ENCODE measurements at regions not wholly inside any gene's neighbourhood (a gene's known extent, or its start where the extent isn't known, plus 50 kb on each side); places are given as distances from the start of the nearest gene placed in this dataset.

DNA sequence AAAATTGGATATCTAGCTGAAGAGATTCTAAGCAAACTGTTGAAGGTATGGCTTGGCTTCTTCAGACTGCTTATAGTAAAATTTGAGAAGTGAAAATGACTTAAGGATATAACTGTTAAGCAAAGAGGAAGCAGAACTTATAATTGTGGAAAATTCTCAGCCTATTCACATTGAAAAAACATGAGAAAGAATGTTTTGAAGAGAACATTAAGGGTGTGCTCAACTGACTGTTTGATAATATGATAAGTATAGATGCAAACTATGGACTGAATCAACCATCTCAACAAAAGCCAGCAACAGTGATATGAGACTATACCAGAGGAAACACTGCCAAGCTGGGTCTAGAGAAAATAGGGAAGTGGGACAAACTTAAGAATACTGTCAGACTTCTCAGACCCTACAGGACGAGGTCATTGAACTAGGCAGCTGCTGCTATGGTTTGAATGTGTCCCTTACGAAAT, 133.1 kb upstream of the PPP1R3A start:
- Histone ChIP-seq H3K9me2 (ENCODE audit: insufficient read depth) (no peaks in the 10 kb centered on the region), H3K36me3 (ENCODE audit: control insufficient read depth in 1 of 2, insufficient read depth in 2 of 2, low read length in 2 of 2) (no peaks in the 10 kb centered on the region), H3K9ac (ENCODE audit: low read length) (no peak overlapping the region), H3K27me3 (ENCODE audit: insufficient read depth, low read length) (no peaks in the 10 kb centered on the region), H3K27ac (ENCODE audit: low read depth, low read length) (no peak overlapping the region), H4K20me1 (ENCODE audit: insufficient read depth) (no peaks in the 10 kb centered on the region), H2AFZ (ENCODE audit: low read depth, low read length, poor library complexity, severe bottlenecking) (no peak overlapping the region), H3K4me1 (ENCODE audit: control insufficient read depth in 1 of 2, insufficient read depth in 2 of 2, low read length in 2 of 2) (peaks cover 0 to 15% of the 10 kb centered on the region in 2 experiments; a peak in 2 of 4 replicates), H3K4me3 (replicated peaks in 1 of 2; ENCODE audit: low read depth in 1 of 2, low read length in 2 of 2) (no peak overlapping the region), H3K9me3 (ENCODE audit: control insufficient read depth in 1 of 2, insufficient read depth in 1 of 2, low read depth in 1 of 2, low read length in 2 of 2) (no peaks in the 10 kb centered on the region), H3K79me2 (ENCODE audit: insufficient read depth, low read length) (no peaks in the 10 kb centered on the region), H3K4me2 (ENCODE audit: low read length) (no peak overlapping the region)
- ATAC-seq (no peak), DNase-seq (ENCODE audit: low read depth, low spot score) (no peak)
- POLR2A ChIA-PET, result no interaction called here
- RAD21 ChIA-PET (ENCODE audit: low non-redundant PET in 1 of 2, low total read pairs in 2 of 2, uncharacterized antibody in 2 of 2, unreplicated experiment in 2 of 2), result no interaction called here
- no TSS peak for BruUV-seq (replicated peaks)
- TF ChIP-seq YY1 (IDR thresholded peaks at IDR 0.05; ENCODE audit: extremely low read depth, insufficient replicate concordance, low read depth, low read length), result no peak
- no peak for TF ChIP-seq POLR2AphosphoS5 (IDR thresholded peaks at IDR 0.05; ENCODE audit: low read depth, low read length)
- no peak for TF ChIP-seq ZNF274 (IDR thresholded peaks at IDR 0.05; ENCODE audit: low read depth, low read length)
- no peak for TF ChIP-seq CBX3 (IDR thresholded peaks at IDR 0.05; ENCODE audit: low read depth)
- no peak for TF ChIP-seq ELF1 (IDR thresholded peaks at IDR 0.05; ENCODE audit: borderline replicate concordance, low read depth)
- TF ChIP-seq EZH2 (IDR thresholded peaks at IDR 0.05), result no peak
- CTCF ChIA-PET, result no interaction called here
- intact Hi-C loops (cut with micrococcal nuclease), result no loop called here

DNA sequence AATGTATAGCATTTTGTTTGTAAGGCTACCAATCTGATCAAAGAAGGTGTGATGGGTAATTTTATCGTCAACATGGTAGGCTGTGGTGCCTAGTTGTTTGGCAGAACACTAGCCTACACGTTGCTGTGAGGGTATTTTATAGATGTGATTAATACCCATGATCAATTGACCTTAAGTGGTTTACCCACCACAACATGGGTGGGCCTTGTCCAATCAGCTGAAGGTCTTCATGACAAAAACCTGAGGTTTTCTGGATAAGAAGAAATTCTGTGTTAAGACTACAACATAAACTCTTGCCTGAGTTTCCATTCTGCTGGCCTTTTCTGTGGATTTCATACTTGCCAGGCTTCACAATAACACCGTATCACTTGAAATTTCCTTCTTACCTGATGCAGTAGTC, 131.8 kb upstream of the PPP1R3A start:
- no peaks in the 10 kb centered on the region for H3K79me2 ChIP-seq (ENCODE audit: insufficient read depth, low read length)
- TF ChIP-seq TCF7L2 (IDR thresholded peaks at IDR 0.05; ENCODE audit: borderline replicate concordance, extremely low read depth, insufficient read depth, insufficient read length) (no peak), ELF1 (IDR thresholded peaks at IDR 0.05; ENCODE audit: borderline replicate concordance, low read depth) (no peak), SRF (IDR thresholded peaks at IDR 0.05; ENCODE audit: low read depth) (no peak), CBX3 (IDR thresholded peaks at IDR 0.05; ENCODE audit: low read depth) (no peak), CEBPB (IDR thresholded peaks at IDR 0.05; ENCODE audit: low read depth) (no peak), EZH2 (IDR thresholded peaks at IDR 0.05) (no peak), YY1 (IDR thresholded peaks at IDR 0.05; ENCODE audit: extremely low read depth, insufficient replicate concordance, low read depth, low read length) (no peak), RAD21 (IDR thresholded peaks at IDR 0.05; ENCODE audit: low read depth) (no peak), FOSL1 (IDR thresholded peaks at IDR 0.05; ENCODE audit: low read depth) (no peak), SIN3A (IDR thresholded peaks at IDR 0.05; ENCODE audit: low read depth) (no peak), SP1 (IDR thresholded peaks at IDR 0.05; ENCODE audit: low read depth) (no peak)
- TF ChIP-seq, protein P1, sequence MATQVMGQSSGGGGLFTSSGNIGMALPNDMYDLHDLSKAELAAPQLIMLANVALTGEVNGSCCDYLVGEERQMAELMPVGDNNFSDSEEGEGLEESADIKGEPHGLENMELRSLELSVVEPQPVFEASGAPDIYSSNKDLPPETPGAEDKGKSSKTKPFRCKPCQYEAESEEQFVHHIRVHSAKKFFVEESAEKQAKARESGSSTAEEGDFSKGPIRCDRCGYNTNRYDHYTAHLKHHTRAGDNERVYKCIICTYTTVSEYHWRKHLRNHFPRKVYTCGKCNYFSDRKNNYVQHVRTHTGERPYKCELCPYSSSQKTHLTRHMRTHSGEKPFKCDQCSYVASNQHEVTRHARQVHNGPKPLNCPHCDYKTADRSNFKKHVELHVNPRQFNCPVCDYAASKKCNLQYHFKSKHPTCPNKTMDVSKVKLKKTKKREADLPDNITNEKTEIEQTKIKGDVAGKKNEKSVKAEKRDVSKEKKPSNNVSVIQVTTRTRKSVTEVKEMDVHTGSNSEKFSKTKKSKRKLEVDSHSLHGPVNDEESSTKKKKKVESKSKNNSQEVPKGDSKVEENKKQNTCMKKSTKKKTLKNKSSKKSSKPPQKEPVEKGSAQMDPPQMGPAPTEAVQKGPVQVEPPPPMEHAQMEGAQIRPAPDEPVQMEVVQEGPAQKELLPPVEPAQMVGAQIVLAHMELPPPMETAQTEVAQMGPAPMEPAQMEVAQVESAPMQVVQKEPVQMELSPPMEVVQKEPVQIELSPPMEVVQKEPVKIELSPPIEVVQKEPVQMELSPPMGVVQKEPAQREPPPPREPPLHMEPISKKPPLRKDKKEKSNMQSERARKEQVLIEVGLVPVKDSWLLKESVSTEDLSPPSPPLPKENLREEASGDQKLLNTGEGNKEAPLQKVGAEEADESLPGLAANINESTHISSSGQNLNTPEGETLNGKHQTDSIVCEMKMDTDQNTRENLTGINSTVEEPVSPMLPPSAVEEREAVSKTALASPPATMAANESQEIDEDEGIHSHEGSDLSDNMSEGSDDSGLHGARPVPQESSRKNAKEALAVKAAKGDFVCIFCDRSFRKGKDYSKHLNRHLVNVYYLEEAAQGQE (IDR thresholded peaks at IDR 0.05; ENCODE audit: low read depth), result no peak
- TF ChIP-seq, protein P2, sequence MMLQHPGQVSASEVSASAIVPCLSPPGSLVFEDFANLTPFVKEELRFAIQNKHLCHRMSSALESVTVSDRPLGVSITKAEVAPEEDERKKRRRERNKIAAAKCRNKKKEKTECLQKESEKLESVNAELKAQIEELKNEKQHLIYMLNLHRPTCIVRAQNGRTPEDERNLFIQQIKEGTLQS (IDR thresholded peaks at IDR 0.05), result no peak
- TF ChIP-seq, protein P3, sequence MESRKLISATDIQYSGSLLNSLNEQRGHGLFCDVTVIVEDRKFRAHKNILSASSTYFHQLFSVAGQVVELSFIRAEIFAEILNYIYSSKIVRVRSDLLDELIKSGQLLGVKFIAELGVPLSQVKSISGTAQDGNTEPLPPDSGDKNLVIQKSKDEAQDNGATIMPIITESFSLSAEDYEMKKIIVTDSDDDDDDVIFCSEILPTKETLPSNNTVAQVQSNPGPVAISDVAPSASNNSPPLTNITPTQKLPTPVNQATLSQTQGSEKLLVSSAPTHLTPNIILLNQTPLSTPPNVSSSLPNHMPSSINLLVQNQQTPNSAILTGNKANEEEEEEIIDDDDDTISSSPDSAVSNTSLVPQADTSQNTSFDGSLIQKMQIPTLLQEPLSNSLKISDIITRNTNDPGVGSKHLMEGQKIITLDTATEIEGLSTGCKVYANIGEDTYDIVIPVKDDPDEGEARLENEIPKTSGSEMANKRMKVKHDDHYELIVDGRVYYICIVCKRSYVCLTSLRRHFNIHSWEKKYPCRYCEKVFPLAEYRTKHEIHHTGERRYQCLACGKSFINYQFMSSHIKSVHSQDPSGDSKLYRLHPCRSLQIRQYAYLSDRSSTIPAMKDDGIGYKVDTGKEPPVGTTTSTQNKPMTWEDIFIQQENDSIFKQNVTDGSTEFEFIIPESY (IDR thresholded peaks at IDR 0.05; ENCODE audit: extremely low read depth, insufficient replicate concordance, low read length), result no peak

More for the DNA sequence above, 131.8 kb upstream of the PPP1R3A start:
- no peaks in the 10 kb centered on the region for H3K36me3 ChIP-seq (ENCODE audit: control insufficient read depth in 1 of 2, insufficient read depth in 2 of 2, low read length in 2 of 2)
- CTCF ChIA-PET, result no interaction called here
- DNase-seq (ENCODE audit: low read depth, low spot score) (no peak), ATAC-seq (no peak)
- intact Hi-C loops (cut with micrococcal nuclease), result no loop called here
- no peak overlapping the region for H3K4me2 ChIP-seq (ENCODE audit: low read length)
- no peaks in the 10 kb centered on the region for H3K9me2 ChIP-seq (ENCODE audit: insufficient read depth)
- no TSS peak for BruUV-seq (replicated peaks)
- no peak overlapping the region for H3K27ac ChIP-seq (ENCODE audit: low read depth, low read length)
- no peaks in the 10 kb centered on the region for H3K27me3 ChIP-seq (ENCODE audit: insufficient read depth, low read length)
- no peaks in the 10 kb centered on the region for H4K20me1 ChIP-seq (ENCODE audit: insufficient read depth)
- H3K4me3 ChIP-seq (replicated peaks in 1 of 2; ENCODE audit: low read depth in 1 of 2, low read length in 2 of 2), result no peak overlapping the region
- no peak overlapping the region for H3K9ac ChIP-seq (ENCODE audit: low read length)
- POLR2A ChIA-PET, result no interaction called here
- RAD21 ChIA-PET (ENCODE audit: low non-redundant PET in 1 of 2, low total read pairs in 2 of 2, uncharacterized antibody in 2 of 2, unreplicated experiment in 2 of 2), result no interaction called here
- H3K9me3 ChIP-seq (ENCODE audit: control insufficient read depth in 1 of 2, insufficient read depth in 1 of 2, low read depth in 1 of 2, low read length in 2 of 2), result no peaks in the 10 kb centered on the region
- no peak overlapping the region for H2AFZ ChIP-seq (ENCODE audit: low read depth, low read length, poor library complexity, severe bottlenecking)
- H3K4me1 ChIP-seq (ENCODE audit: control insufficient read depth in 1 of 2, insufficient read depth in 2 of 2, low read length in 2 of 2), result peaks cover 0 to 15% of the 10 kb centered on the region in 2 experiments; a peak in 2 of 4 replicates

Data from HCT116 (cell line).